ENCODE measurements at regions not wholly inside any gene's neighbourhood (a gene's known extent, or its start where the extent isn't known, plus 50 kb on each side); places are given as distances from the start of the nearest gene placed in this dataset.

- TF ChIP-seq, protein P1, sequence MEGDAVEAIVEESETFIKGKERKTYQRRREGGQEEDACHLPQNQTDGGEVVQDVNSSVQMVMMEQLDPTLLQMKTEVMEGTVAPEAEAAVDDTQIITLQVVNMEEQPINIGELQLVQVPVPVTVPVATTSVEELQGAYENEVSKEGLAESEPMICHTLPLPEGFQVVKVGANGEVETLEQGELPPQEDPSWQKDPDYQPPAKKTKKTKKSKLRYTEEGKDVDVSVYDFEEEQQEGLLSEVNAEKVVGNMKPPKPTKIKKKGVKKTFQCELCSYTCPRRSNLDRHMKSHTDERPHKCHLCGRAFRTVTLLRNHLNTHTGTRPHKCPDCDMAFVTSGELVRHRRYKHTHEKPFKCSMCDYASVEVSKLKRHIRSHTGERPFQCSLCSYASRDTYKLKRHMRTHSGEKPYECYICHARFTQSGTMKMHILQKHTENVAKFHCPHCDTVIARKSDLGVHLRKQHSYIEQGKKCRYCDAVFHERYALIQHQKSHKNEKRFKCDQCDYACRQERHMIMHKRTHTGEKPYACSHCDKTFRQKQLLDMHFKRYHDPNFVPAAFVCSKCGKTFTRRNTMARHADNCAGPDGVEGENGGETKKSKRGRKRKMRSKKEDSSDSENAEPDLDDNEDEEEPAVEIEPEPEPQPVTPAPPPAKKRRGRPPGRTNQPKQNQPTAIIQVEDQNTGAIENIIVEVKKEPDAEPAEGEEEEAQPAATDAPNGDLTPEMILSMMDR (IDR thresholded peaks at IDR 0.05; ENCODE audit: low read depth, low read length) = no peak
- TF ChIP-seq MYC (IDR thresholded peaks at IDR 0.05; ENCODE audit: low read depth, low read length) (no peak), POLR2A (IDR thresholded peaks at IDR 0.05; ENCODE audit: extremely low read depth, insufficient read length) (no peak)
Measured at GRCh38 chr3:74080056-74080461, 455.3 kb upstream of the PDZRN3 start.
